ENCODE measurements at regions not wholly inside any gene's neighbourhood (a gene's known extent, or its start where the extent isn't known, plus 50 kb on each side); places are given as distances from the start of the nearest gene placed in this dataset.

DNA sequence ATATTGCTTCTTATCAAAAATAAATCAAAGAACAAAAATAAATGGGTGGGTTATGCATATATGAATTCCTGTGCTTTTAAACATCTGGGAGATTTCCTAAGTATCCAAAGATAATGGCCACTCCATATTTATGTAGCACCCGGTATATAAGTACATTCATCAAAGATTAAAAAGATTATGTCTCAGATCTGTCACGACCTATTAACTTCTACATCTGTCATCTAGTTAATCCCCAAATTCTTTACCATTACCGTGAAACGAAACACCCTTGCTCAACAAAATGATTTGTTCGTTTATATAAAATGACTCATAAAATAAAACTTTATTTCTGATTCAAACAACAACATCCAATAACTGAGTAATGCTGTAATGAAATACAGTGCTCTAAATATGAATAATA, 64.8 kb upstream of the FOXQ1 start (continued):
- TF ChIP-seq RCOR1 (conservative IDR thresholded peaks at IDR 0.05; ENCODE audit: low read depth, low read length): no peak
- TF ChIP-seq JUND (IDR thresholded peaks at IDR 0.05; ENCODE audit: low read depth, low read length): no peak
- TF ChIP-seq CHD1 (IDR thresholded peaks at IDR 0.05; ENCODE audit: low read depth, low read length): no peak
- TF ChIP-seq SRF (IDR thresholded peaks at IDR 0.05; ENCODE audit: low read depth in 2 of 2, low read length in 2 of 2): no peak
- TF ChIP-seq SP1 (IDR thresholded peaks at IDR 0.05; ENCODE audit: low read depth, low read length): no peak
- no peak for TF ChIP-seq IRF4 (IDR thresholded peaks at IDR 0.05; ENCODE audit: low read depth, low read length)
- no peak for TF ChIP-seq MLLT1 (IDR thresholded peaks at IDR 0.05)
- TF ChIP-seq PAX5 (IDR thresholded peaks at IDR 0.05; ENCODE audit: borderline replicate concordance, low read depth, low read length): no peak

DNA sequence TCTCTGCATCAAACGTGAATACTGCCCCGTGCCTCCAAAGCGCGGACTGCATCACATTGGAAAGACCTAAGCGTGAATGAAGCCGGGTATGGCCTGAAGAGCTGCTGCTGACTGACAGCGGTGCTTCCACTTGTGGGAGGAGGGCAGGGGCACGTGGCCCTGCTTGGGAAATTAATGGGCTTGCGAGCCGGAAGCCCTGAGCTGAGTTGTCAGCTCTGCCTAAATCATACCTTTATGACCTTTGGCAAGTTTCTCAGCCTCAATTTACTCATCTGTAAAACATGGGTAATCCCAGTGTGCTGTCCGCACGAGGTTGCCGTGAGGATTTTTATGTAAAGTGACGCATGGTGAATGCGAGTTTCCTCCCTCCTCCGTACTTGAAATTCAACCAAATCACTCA, 67.0 kb upstream of the FOXQ1 start:
- no peaks in the 10 kb centered on the region for H3K4me1 ChIP-seq (ENCODE audit: control insufficient read depth, insufficient read depth, low read length)
- ChIA-PET CTCF (no interaction called here), RAD21 (ENCODE audit: unreplicated experiment) (no interaction called here), POLR2A (no interaction called here), SMC1A (ENCODE audit: uncharacterized antibody, unreplicated experiment) (interaction anchor here (0.6 to 1.3 kb wide), 2 partner anchors 10 to 13 kb away, joined by 3 to 4 read pairs; no protein-coding TSS in a partner anchor)
- ATAC-seq: no peak
- FAIRE-seq: no peak
- H3K27me3 ChIP-seq (replicated peaks in 1 of 2; ENCODE audit: control insufficient read depth in 2 of 2, insufficient read depth in 2 of 2, low read length in 1 of 2): peaks cover 0 to 5% of the 10 kb centered on the region in 2 experiments; a peak in 3 of 4 replicates
- no peak overlapping the region for H3K4me2 ChIP-seq (ENCODE audit: control insufficient read depth, insufficient read depth)
- BruUV-seq (replicated peaks): no TSS peak
- no peak overlapping the region for H3K4me3 ChIP-seq
- H3K9me3 ChIP-seq (replicated peaks; ENCODE audit: control insufficient read depth, insufficient read depth, low read length): no peaks in the 10 kb centered on the region
- no peak for DNase-seq (ENCODE audit: low read depth, low spot score)
- TF ChIP-seq, protein P1, sequence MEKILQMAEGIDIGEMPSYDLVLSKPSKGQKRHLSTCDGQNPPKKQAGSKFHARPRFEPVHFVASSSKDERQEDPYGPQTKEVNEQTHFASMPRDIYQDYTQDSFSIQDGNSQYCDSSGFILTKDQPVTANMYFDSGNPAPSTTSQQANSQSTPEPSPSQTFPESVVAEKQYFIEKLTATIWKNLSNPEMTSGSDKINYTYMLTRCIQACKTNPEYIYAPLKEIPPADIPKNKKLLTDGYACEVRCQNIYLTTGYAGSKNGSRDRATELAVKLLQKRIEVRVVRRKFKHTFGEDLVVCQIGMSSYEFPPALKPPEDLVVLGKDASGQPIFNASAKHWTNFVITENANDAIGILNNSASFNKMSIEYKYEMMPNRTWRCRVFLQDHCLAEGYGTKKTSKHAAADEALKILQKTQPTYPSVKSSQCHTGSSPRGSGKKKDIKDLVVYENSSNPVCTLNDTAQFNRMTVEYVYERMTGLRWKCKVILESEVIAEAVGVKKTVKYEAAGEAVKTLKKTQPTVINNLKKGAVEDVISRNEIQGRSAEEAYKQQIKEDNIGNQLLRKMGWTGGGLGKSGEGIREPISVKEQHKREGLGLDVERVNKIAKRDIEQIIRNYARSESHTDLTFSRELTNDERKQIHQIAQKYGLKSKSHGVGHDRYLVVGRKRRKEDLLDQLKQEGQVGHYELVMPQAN (conservative IDR thresholded peaks at IDR 0.05): no peak
- TF ChIP-seq TCF3 (IDR thresholded peaks at IDR 0.05; ENCODE audit: borderline replicate concordance, insufficient read depth, low read depth, low read length) (no peak), ZBED1 (IDR thresholded peaks at IDR 0.05; ENCODE audit: borderline replicate concordance) (no peak), ZNF217 (IDR thresholded peaks at IDR 0.05) (no peak), TCF7 (IDR thresholded peaks at IDR 0.05; ENCODE audit: borderline replicate concordance) (no peak), ZNF622 (IDR thresholded peaks at IDR 0.05) (no peak), IKZF1 (conservative IDR thresholded peaks at IDR 0.05) (no peak), CHD2 (IDR thresholded peaks at IDR 0.05; ENCODE audit: borderline replicate concordance, low read depth, low read length) (no peak), SREBF1 (IDR thresholded peaks at IDR 0.05; ENCODE audit: low read length) (no peak), RAD51 (IDR thresholded peaks at IDR 0.05) (no peak), STAT3 (IDR thresholded peaks at IDR 0.05; ENCODE audit: low read depth, low read length) (no peak), EP300 (IDR thresholded peaks at IDR 0.05; ENCODE audit: borderline replicate concordance in 1 of 2, control insufficient read depth in 1 of 2, low read depth in 2 of 2, low read length in 2 of 2) (no peak), HDAC6 (IDR thresholded peaks at IDR 0.05; ENCODE audit: unreplicated experiment) (no peak)
- TF ChIP-seq, protein P2, sequence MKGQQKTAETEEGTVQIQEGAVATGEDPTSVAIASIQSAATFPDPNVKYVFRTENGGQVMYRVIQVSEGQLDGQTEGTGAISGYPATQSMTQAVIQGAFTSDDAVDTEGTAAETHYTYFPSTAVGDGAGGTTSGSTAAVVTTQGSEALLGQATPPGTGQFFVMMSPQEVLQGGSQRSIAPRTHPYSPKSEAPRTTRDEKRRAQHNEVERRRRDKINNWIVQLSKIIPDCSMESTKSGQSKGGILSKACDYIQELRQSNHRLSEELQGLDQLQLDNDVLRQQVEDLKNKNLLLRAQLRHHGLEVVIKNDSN (IDR thresholded peaks at IDR 0.05; ENCODE audit: borderline replicate concordance, extremely low read length, insufficient read depth, low read depth, low read length): no peak
- no peaks in the 10 kb centered on the region for H4K20me1 ChIP-seq (ENCODE audit: control insufficient read depth, insufficient read depth)
- WGBS (ENCODE audit: insufficient coverage, insufficient replicate concordance, low lambda C conversion rate, missing lambda C conversion rate): 61% methylated on average over 16 of the region's 16 CpGs
- H3K79me2 ChIP-seq (ENCODE audit: control insufficient read depth, insufficient read depth, low read length): no peaks in the 10 kb centered on the region
- no peak overlapping the region for H3K9ac ChIP-seq (ENCODE audit: control insufficient read depth, insufficient read depth, low read length)
- H3K27ac ChIP-seq (ENCODE audit: control insufficient read depth, insufficient read depth): no peak overlapping the region
- no peak overlapping the region for H2AFZ ChIP-seq (ENCODE audit: control insufficient read depth, low read depth, low read length)
- in situ Hi-C loops (cut with MboI): no loop called here
- no peaks in the 10 kb centered on the region for H3K36me3 ChIP-seq (ENCODE audit: control insufficient read depth in 2 of 2, insufficient read depth in 2 of 2, low read length in 1 of 2)
- intact Hi-C loops (cut with micrococcal nuclease; ENCODE audit: unreplicated experiment): no loop called here

Data from GM12878 (cell line).